Adrenal gland (tissue), 9 donors: ENCODE measurements at regions not wholly inside any gene's neighbourhood (a gene's known extent, or its start where the extent isn't known, plus 50 kb on each side); places are given as distances from the start of the nearest gene placed in this dataset.

ENCODE experiments used
- DNase-seq, 7 donors: peaks; one replicate each; pipeline ENCODE4 v3.0.0-alpha.2; 2019 to 2020
- H3K27ac ChIP-seq, 5 donors: fragments of 200-600 bp; sonication (generic) in 4 of 5; 1 replicate in 3 of 5; 2 replicates in 2 of 5; pipeline versions ENCODE4 v1.5.1 to v1.8.0; 2016 to 2020; ENCODE audit warnings: mild to moderate bottlenecking in 1 of 5
- H3K27me3 ChIP-seq: fragments of 200-600 bp; 2 replicates; pipeline ENCODE4 v1.8.0; 2021
- H3K36me3 ChIP-seq, 2 donors: fragments of 200-600 bp; replicated peaks in 1 of 2; 1 replicate in 1 of 2; 2 replicates in 1 of 2; pipeline versions ENCODE4 v1.5.1 to v1.8.0; 2018 to 2022
- H3K4me1 ChIP-seq, 2 donors: fragments of 200-600 bp; replicated peaks in 1 of 2; 1 replicate in 1 of 2; 2 replicates in 1 of 2; pipeline versions ENCODE4 v1.5.1 to v1.8.0; 2018 to 2021
- H3K4me3 ChIP-seq, 4 donors: fragments of 200-600 bp; sonication (generic) in 3 of 4; one replicate each; pipeline ENCODE4 v1.5.1; 2016 to 2018
- H3K9me3 ChIP-seq, 3 donors: fragments of 200-600 bp; sonication (generic) in 1 of 3; replicated peaks in 1 of 3; 1 replicate in 2 of 3; 2 replicates in 1 of 3; pipeline versions ENCODE4 v1.5.1 to v1.8.0; 2016 to 2021
- POLR2A ChIP-seq, 2 donors: fragments of 450-650 bp; IDR thresholded peaks; one replicate each; pipeline ENCODE4 v1.6.1; 2017; ENCODE audit warnings: antibody characterized with exemption in 2 of 2, mild to moderate bottlenecking in 2 of 2, moderate library complexity in 1 of 2
- WGBS, 4 donors: extraction: QIAGEN DNeasy Blood & Tissue Kit in 2 of 4; methylation state at CpG; one replicate each; pipeline versions ENCODE4 v1.1.5 to v1.1.7; 2013 to 2017; 5-methylcytosine and 5-hydroxymethylcytosine counted together
- intact Hi-C, 2 donors: fragments of 100-400 bp; cut with DNase I; formaldehyde crosslinking; loops; one replicate each; pipeline versions ENCODE4 v1.14.1 to v1.15.0; 2022 to 2023
- TF ChIP-seq, protein P1 (sequence below), 6 experiments: fragments of 450-650 bp in 4 of 6; fragments of 200-600 bp in 2 of 6; sonication (generic) in 1 of 6; IDR thresholded peaks; 1 replicate in 5 of 6; 2 replicates in 1 of 6; pipeline versions ENCODE4 v1.5.1 to v1.8.0; 2016 to 2021; ENCODE audit warnings: antibody characterized with exemption in 6 of 6, mild to moderate bottlenecking in 2 of 6, moderate library complexity in 1 of 6
- donor health status: healthy with polysubstance abuse.
- donor health status: Bipolar disorder and iron deficiency.
- donor health status: DM: yes; HTN: yes; CAD: no.
- donor health status: DM: no; HTN: no; CAD: no.
- donor health status: DM: no; HTN: no; CAD: no.

DNA sequence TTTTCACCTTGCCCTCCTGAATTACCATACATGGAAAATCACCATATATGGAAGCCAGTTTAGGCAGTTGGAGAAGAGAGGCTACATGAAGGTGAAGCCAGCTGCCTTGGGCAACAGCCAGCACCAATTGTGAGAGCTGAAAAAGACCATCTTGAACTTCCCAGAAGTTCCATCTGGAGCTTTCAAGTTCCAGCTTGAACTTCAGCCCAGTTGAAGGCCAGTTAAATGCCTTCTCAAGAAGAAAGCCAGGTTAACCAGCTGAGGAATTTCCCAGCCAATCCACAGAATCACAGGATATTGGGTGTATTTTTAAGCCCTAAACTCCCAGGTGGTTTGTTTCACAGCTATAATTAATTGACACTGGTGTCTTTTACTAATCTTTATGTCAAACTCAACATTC lies 713.6 kb upstream of the MIR17HG start:
- TF ChIP-seq, protein P1, sequence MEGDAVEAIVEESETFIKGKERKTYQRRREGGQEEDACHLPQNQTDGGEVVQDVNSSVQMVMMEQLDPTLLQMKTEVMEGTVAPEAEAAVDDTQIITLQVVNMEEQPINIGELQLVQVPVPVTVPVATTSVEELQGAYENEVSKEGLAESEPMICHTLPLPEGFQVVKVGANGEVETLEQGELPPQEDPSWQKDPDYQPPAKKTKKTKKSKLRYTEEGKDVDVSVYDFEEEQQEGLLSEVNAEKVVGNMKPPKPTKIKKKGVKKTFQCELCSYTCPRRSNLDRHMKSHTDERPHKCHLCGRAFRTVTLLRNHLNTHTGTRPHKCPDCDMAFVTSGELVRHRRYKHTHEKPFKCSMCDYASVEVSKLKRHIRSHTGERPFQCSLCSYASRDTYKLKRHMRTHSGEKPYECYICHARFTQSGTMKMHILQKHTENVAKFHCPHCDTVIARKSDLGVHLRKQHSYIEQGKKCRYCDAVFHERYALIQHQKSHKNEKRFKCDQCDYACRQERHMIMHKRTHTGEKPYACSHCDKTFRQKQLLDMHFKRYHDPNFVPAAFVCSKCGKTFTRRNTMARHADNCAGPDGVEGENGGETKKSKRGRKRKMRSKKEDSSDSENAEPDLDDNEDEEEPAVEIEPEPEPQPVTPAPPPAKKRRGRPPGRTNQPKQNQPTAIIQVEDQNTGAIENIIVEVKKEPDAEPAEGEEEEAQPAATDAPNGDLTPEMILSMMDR (IDR thresholded peaks at IDR 0.05), result no peak
- no peak for TF ChIP-seq POLR2A (IDR thresholded peaks at IDR 0.05)
- Histone ChIP-seq H3K4me3 (no peak overlapping the region), H3K27me3 (no peaks in the 10 kb centered on the region), H3K27ac (no peak overlapping the region), H3K36me3 (no peaks in the 10 kb centered on the region), H3K9me3 (no peaks in the 10 kb centered on the region), H3K4me1 (no peaks in the 10 kb centered on the region)
- intact Hi-C loops, result no loop called here
- no peak for DNase-seq

DNA sequence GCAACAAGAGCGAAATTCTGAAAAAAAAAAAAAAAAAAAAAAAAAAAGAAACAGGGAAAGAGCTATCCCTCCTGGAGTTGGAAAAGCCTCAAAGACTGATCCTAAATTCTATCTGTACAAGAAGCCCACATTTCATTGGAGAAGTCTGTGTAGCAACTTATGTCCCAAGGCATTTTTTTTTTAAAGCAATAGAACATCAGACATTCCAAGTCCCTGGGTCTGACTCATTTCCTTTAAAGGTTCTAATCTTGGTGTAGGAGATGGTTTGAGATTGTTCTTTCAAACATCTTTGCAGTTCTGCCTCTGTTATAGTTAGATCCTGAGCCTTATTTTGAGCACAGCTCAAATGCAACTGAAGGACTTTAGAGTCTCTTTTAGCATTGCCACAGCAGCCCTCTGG lies 706.5 kb upstream of the MIR17HG start:
- intact Hi-C loops, result no loop called here
- WGBS, 4 donors, result 88 to 100% (median 96%) methylated on average over 1 of the region's 1 CpG

DNA sequence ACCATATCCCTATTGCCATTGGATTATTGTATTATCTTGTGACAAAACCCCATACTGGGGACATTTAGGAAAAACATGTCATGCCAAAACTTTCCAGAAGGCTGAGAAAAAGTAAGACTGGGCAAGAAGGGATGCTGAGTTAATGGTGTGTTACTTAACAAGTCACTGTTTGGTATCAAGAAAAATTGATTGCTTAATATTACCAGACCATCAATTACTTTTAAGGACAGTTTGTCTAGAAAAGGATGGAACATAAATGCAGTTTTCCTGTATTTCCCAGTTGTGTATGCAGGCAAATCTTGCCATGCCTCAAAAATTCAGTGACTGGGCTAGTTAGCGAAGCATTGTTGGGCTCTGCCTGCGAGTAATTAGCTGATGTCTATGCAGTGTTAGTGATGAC lies 705.6 kb upstream of the MIR17HG start:
- H3K36me3 ChIP-seq, result no peaks in the 10 kb centered on the region
- TF ChIP-seq POLR2A (IDR thresholded peaks at IDR 0.05), result no peak
- TF ChIP-seq, protein P1 (IDR thresholded peaks at IDR 0.05), result no peak
- no peak for DNase-seq
- intact Hi-C loops, result no loop called here
- 86 to 96% (median 92%) methylated on average over 2 of the region's 2 CpGs for WGBS, 4 donors
- H3K4me1 ChIP-seq, result no peaks in the 10 kb centered on the region
- H3K9me3 ChIP-seq, result no peaks in the 10 kb centered on the region
- H3K27ac ChIP-seq, result no peak overlapping the region
- H3K4me3 ChIP-seq, result no peak overlapping the region
- no peaks in the 10 kb centered on the region for H3K27me3 ChIP-seq

More for the DNA sequence above, 706.5 kb upstream of the MIR17HG start:
- H3K36me3 ChIP-seq, result no peaks in the 10 kb centered on the region
- TF ChIP-seq, protein P1 (IDR thresholded peaks at IDR 0.05), result no peak
- TF ChIP-seq POLR2A (IDR thresholded peaks at IDR 0.05), result no peak
- H3K9me3 ChIP-seq, result no peaks in the 10 kb centered on the region
- no peak overlapping the region for H3K27ac ChIP-seq
- no peaks in the 10 kb centered on the region for H3K4me1 ChIP-seq
- no peak for DNase-seq
- no peak overlapping the region for H3K4me3 ChIP-seq
- H3K27me3 ChIP-seq, result no peaks in the 10 kb centered on the region

DNA sequence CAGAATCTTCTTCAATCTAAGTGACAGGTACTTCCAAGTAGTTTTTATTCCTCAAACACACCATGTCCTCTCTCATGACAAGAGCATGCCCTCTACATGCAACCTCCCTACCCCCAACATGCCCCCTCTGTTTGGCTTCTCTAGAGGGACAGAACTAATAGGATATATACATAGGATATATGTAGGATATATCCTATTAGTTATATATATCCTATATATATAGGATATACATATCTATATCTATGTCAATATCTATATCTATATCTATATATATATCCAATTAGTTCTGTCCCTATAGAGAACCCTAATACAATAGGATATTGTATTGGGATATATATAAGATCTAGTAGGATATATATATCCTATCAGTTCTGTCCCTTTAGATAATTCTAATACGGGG lies 701.9 kb upstream of the MIR17HG start:
- Histone ChIP-seq H3K27me3 (no peaks in the 10 kb centered on the region), H3K4me3 (no peak overlapping the region), H3K27ac (no peak overlapping the region), H3K9me3 (no peaks in the 10 kb centered on the region), H3K36me3 (no peaks in the 10 kb centered on the region), H3K4me1 (no peaks in the 10 kb centered on the region)
- WGBS, 4 donors, result 94 to 100% (median 98%) methylated on average over 1 of the region's 1 CpG
- DNase-seq, result no peak
- TF ChIP-seq, protein P1 (IDR thresholded peaks at IDR 0.05), result no peak
- TF ChIP-seq POLR2A (IDR thresholded peaks at IDR 0.05), result no peak
- intact Hi-C loops, result no loop called here
